NT2/D1 (cell line): ENCODE measurements at regions not wholly inside any gene's neighbourhood (a gene's known extent, or its start where the extent isn't known, plus 50 kb on each side); places are given as distances from the start of the nearest gene placed in this dataset.
"Not testable (repeated sequence)": the region's sequence is repeated elsewhere in the genome, so short reads cannot be mapped to it uniquely, and the experiment has no call there.

ENCODE experiments used
- DNase-seq: peaks from one replicate; pipeline ENCODE4 v3.0.0-alpha.2; 2011; ENCODE audit warnings: low read depth, low spot score
- H3K27me3 ChIP-seq: 2 replicates; pipeline ENCODE4 v1.6.0; 2011; ENCODE audit warnings: mild to moderate bottlenecking; ENCODE audit not compliant: insufficient read length, insufficient read depth
- H3K36me3 ChIP-seq: 2 replicates; pipeline ENCODE4 v1.6.1; 2011; ENCODE audit warnings: mild to moderate bottlenecking, low read length, mixed read lengths; ENCODE audit not compliant: insufficient read depth, insufficient read length
- H3K4me1 ChIP-seq: 2 replicates; pipeline ENCODE4 v1.5.1; 2011; ENCODE audit not compliant: insufficient read depth, insufficient read length
- H3K4me3 ChIP-seq: 2 replicates; pipeline ENCODE4 v1.5.1; 2011; ENCODE audit warnings: low read depth; ENCODE audit not compliant: insufficient read length
- H3K9ac ChIP-seq: 2 replicates; pipeline ENCODE4 v1.6.0; 2011; ENCODE audit warnings: low read depth; ENCODE audit not compliant: insufficient read length
- H3K9me3 ChIP-seq: 2 replicates; pipeline ENCODE4 v1.5.1; 2011; ENCODE audit warnings: mild to moderate bottlenecking, low read length; ENCODE audit not compliant: insufficient read depth

- not testable (repeated sequence) for H3K27me3 ChIP-seq, H3K9me3 ChIP-seq, H3K4me1 ChIP-seq, H3K9ac ChIP-seq, H3K4me3 ChIP-seq, DNase-seq
- peaks cover 38% of the 10 kb centered on the region for H3K36me3 ChIP-seq
These were observed 185.0 kb downstream of the KLRB1 start for GRCh38 chr12:9422689-9423088.

DNA sequence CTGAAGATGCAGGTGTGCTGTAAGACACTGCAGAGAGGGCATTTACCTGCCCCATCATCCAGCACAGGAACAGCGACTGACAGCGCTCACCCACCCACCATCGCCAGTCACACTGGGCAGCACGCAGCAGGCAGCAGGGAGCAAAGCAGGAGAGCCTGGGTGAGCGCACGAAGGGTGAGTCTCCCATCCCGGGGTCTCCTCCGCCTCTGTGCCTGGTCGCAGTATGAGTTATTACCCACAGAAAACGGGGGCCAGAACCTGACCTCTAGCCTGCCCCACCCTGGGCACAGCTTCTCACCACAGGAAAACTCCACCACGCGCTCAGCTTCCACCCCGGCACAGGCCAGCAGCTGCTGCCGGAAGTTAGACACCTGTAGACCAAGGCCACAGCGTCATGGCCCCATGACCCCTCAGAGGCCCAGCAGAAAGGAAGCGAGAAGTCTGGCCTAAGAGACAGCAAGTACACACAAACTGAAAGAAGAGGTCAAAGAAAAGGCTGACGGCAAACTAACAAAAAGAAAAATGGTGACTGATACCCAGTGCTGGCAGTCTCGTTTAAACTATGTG, 186.1 kb downstream of the KLRB1 start:
- not testable (repeated sequence) for H3K27me3 ChIP-seq, H3K9me3 ChIP-seq, H3K9ac ChIP-seq, DNase-seq, H3K4me1 ChIP-seq, H3K4me3 ChIP-seq
- H3K36me3 ChIP-seq, result peaks cover 35% of the 10 kb centered on the region

DNA sequence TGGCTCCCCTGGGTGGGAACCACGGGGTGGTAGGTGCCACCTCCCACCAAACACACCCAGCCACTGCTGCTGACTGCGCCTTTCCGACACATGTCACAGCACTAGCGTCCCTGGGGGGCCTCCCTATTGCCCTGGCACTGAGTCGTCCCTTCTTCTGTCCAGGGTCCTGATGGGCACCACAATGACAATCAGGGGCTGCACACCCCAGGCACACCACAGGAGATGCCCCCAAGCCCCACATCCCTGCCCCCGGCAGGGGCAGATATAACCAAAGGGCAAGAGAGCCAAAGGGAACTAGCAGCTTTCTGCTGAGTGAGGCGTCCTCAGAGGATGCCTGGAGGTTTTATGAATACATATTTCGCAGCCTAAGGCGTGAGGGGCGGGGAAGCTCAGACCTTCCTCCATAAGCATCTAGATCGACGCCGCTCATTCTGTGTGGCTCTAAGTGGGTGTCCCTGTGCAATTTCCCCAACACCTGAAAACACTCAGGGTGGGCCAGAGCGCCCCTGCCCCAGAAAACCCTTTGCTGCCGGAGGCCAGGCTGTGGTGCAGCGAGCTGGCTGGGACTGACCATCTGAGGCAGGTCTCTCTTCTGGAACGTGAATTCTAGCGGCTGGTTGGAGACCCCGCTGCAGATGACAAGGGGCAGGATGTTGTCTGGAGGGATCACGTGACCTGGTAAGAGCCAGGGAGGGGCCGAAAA, 186.7 kb downstream of the KLRB1 start:
- H3K4me3 ChIP-seq, H3K4me1 ChIP-seq, H3K9ac ChIP-seq, H3K9me3 ChIP-seq, H3K27me3 ChIP-seq, DNase-seq: not testable (repeated sequence)
- H3K36me3 ChIP-seq, result peaks cover 34% of the 10 kb centered on the region

- H3K4me3 ChIP-seq, DNase-seq: not testable (repeated sequence)
- peaks cover 24% of the 10 kb centered on the region for H3K36me3 ChIP-seq
These were observed 189.1 kb downstream of the KLRB1 start for GRCh38 chr12:9418669-9419041.

GRCh38 chr12:9417947-9418668, 189.6 kb downstream of the KLRB1 start:
- not testable (repeated sequence) for H3K4me1 ChIP-seq, DNase-seq

More at GRCh38 chr12:9418669-9419041, 189.1 kb downstream of the KLRB1 start:
- H3K4me1 ChIP-seq, H3K27me3 ChIP-seq, H3K9ac ChIP-seq, H3K9me3 ChIP-seq: not testable (repeated sequence)

DNA sequence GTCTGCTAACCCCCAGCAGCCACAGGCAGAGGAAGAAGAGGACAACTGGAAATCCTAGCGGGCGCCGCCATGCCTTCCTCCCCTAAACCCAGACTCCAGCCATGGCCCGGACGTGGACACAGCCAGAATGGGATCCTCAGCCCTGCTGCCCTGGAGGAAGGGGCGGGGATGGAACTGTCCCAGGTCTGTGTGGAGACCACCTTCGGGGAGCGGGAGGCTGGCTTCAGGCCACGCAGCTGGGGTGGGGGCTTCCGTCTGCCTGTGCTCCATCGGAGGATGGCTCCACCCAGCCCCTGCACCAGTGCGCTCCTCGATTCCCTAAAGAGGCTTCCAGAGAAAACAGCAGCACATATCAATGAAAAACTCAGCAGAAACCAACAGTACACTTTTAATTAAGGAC, 190.4 kb downstream of the KLRB1 start:
- H3K4me1 ChIP-seq, H3K4me3 ChIP-seq, DNase-seq, H3K9me3 ChIP-seq, H3K9ac ChIP-seq, H3K27me3 ChIP-seq: not testable (repeated sequence)
- peaks cover 18% of the 10 kb centered on the region for H3K36me3 ChIP-seq

More at GRCh38 chr12:9417947-9418668, 189.6 kb downstream of the KLRB1 start:
- not testable (repeated sequence) for H3K9me3 ChIP-seq, H3K9ac ChIP-seq, H3K4me3 ChIP-seq, H3K27me3 ChIP-seq
- peaks cover 20% of the 10 kb centered on the region for H3K36me3 ChIP-seq

DNA sequence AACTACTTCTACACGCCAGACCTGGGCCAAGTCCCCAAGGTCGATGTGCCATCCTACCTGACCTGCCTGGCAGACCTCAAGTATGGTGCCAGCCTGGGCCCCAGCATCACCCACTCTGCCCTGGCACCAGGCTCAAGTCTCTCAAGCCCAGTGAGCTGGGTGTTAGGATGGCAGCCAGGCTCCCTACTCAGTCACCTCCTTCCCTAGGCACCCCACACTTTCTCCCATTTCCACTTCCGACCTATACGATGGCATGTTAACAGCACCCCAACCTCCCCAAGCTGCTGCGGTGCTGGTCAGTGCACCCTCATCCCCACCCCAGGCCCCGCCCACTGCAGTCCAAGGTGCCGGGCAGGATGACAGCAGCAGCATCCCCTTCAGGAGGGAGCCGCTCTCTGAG, 191.4 kb downstream of the KLRB1 start:
- peaks cover 15% of the 10 kb centered on the region for H3K36me3 ChIP-seq
- not testable (repeated sequence) for H3K9ac ChIP-seq, H3K27me3 ChIP-seq, DNase-seq, H3K4me3 ChIP-seq, H3K9me3 ChIP-seq, H3K4me1 ChIP-seq

DNA sequence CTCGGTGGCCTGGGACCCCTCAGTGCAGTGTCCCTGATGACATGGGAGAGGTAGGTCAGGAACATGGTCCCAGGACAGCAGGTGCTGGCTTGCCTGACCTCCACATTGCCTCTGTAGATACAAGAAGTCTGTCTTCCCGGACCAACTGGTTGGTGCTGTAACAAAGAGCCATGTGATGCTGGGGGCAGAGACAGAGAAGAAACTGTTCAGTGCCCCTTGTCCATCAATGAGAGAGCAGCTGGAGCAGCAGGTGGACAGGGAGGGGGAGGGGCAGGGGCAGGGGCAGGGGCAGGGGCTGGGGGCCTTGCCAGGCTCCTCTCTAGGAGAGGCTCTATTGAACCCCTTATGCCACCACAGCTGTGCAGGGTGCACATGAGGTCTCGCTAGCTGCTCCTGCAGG, 191.8 kb downstream of the KLRB1 start:
- not testable (repeated sequence) for H3K4me3 ChIP-seq, DNase-seq, H3K9ac ChIP-seq, H3K9me3 ChIP-seq, H3K27me3 ChIP-seq, H3K4me1 ChIP-seq
- peaks cover 12% of the 10 kb centered on the region for H3K36me3 ChIP-seq

- not testable (repeated sequence) for H3K27me3 ChIP-seq, H3K9ac ChIP-seq, DNase-seq, H3K9me3 ChIP-seq, H3K36me3 ChIP-seq, H3K4me3 ChIP-seq, H3K4me1 ChIP-seq
These were observed 193.9 kb downstream of the KLRB1 start for GRCh38 chr12:9413862-9414261.

DNA sequence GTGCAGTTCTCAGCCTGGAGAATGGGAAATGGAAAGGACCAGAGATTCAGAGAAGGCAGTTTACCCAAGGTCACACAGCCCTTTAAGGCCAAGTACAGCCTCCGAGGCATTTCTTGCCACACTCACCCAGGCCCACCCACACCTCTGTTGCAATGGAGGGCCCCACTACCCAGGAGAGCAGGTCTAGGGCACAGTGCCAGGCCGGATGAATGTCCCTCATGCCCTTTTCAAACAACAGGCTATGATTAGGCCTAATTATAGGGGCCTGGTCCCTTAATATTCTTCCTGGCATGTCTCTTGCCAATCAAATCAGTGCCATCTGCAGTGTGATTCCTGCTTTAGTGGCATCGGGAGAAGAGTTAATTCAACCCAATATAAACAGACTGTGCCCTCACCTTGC, 195.3 kb downstream of the KLRB1 start:
- not testable (repeated sequence) for H3K9me3 ChIP-seq, H3K27me3 ChIP-seq, H3K4me1 ChIP-seq, H3K36me3 ChIP-seq, H3K9ac ChIP-seq, H3K4me3 ChIP-seq, DNase-seq

DNA sequence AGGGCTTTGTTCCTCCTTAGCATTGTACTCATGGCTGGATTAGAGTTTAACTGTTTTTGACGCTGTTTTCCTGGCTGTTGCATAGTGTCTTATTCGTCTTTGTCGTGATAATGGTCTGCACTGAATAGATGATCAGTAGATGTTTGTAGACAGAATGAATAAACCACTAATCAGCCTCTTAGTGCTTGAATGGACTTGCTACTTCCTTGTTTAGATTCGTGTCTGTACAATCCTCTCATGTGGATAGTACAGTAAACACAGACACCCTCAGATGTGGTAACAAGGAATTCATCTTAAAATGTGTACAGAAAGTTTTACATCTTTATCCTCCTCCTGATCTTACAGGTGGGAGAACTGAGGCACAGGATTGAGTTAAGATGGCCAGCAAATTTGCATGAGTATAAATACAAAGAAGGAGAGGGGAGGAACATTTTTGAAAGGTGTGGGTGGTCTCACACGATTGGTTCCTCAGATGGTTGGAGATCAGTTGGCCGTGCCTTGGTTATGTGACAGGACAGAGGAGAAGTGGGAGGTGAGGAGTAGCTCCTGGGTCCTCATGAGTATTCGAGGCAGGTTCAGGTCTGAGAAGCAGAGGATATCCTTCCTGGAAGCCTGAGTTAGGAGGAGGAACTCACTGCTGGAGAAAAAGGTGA, 196.0 kb downstream of the KLRB1 start:
- DNase-seq, H3K27me3 ChIP-seq, H3K36me3 ChIP-seq, H3K9ac ChIP-seq, H3K4me1 ChIP-seq, H3K9me3 ChIP-seq, H3K4me3 ChIP-seq: not testable (repeated sequence)

DNA sequence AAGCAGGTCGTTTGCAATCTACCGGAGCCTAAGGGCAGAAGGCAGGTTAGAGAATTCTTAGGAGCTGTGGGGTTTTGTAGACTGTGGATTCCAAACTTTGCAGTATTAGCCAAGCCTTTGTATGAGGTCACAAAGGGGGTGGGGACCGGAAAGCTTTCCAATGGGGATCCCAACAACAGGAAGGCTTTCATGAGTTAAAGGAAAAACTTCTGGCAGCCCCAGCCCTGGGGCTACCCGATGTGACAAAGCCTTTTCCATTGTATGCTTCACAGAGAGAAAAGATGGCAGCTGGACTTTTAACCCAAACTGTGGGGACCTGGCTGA, 199.2 kb upstream of the PZP start:
- H3K9ac ChIP-seq, H3K36me3 ChIP-seq, H3K9me3 ChIP-seq, H3K27me3 ChIP-seq: not testable (repeated sequence)
- peaks cover 15% of the 10 kb centered on the region for H3K4me1 ChIP-seq
- peak; percentile 83 for DNase-seq
- H3K4me3 ChIP-seq, result peak overlapping the region; percentile 56
